HEK293T (cell line): ENCODE measurements at regions not wholly inside any gene's neighbourhood (a gene's known extent, or its start where the extent isn't known, plus 50 kb on each side); places are given as distances from the start of the nearest gene placed in this dataset.
"Not testable (repeated sequence)": the region's sequence is repeated elsewhere in the genome, so short reads cannot be mapped to it uniquely, and the experiment has no call there.

ENCODE experiments used
- CTCF ChIA-PET: fragments of 350-600 bp; formaldehyde crosslinking; extraction: SDS; loops from one replicate; lab custom pipeline; 2021; ENCODE audit warnings: antibody characterized with exemption, inconsistent platforms; lab: Yijun Ruan, JAX
- POLR2A ChIA-PET: fragments of 350-600 bp; formaldehyde crosslinking; extraction: SDS; loops from one replicate; lab custom pipeline; 2020; ENCODE audit warnings: antibody characterized with exemption, inconsistent platforms; lab: Yijun Ruan, JAX
- DNase-seq: peaks from one replicate; pipeline ENCODE4 v3.0.0; 2012; ENCODE audit warnings: mixed read lengths; ENCODE audit errors: extremely low spot score
- ARNT ChIP-seq: fragments of 450-650 bp; IDR thresholded peaks from 2 replicates; pipeline ENCODE4 v1.6.1; 2017; ENCODE audit warnings: mild to moderate bottlenecking
- BHLHE40 ChIP-seq: fragments of 450-650 bp; IDR thresholded peaks from 2 replicates; pipeline ENCODE4 v1.6.1; 2016; ENCODE audit warnings: mild to moderate bottlenecking, moderate library complexity, borderline replicate concordance
- CTBP1 ChIP-seq: fragments of 450-650 bp; IDR thresholded peaks from 2 replicates; pipeline ENCODE4 v1.6.1; 2016; ENCODE audit warnings: borderline replicate concordance
- ELF4 ChIP-seq: fragments of 450-650 bp; IDR thresholded peaks from 2 replicates; pipeline ENCODE4 v1.6.1; 2017; ENCODE audit warnings: antibody characterized with exemption
- FOXA1 ChIP-seq: fragments of 450-650 bp; IDR thresholded peaks from 2 replicates; pipeline ENCODE4 v1.6.1; 2016; ENCODE audit warnings: mild to moderate bottlenecking
- FOXK2 ChIP-seq: fragments of 450-650 bp; IDR thresholded peaks from 2 replicates; pipeline ENCODE4 v1.6.1; 2016; ENCODE audit warnings: mild to moderate bottlenecking
- FOXM1 ChIP-seq: fragments of 450-650 bp; IDR thresholded peaks from 2 replicates; pipeline ENCODE4 v1.6.1; 2017; ENCODE audit warnings: mild to moderate bottlenecking, borderline replicate concordance
- HDGF ChIP-seq: fragments of 450-650 bp; IDR thresholded peaks from 2 replicates; pipeline ENCODE4 v1.6.1; 2017; ENCODE audit warnings: antibody characterized with exemption, borderline replicate concordance
- L3MBTL2 ChIP-seq: fragments of 450-650 bp; conservative IDR thresholded peaks from 2 replicates; pipeline ENCODE4 v1.6.1; 2016; ENCODE audit warnings: mild to moderate bottlenecking
- LEF1 ChIP-seq: fragments of 450-650 bp; IDR thresholded peaks from 2 replicates; pipeline ENCODE4 v1.6.1; 2017; ENCODE audit warnings: mild to moderate bottlenecking, borderline replicate concordance
- NFRKB ChIP-seq: fragments of 450-650 bp; IDR thresholded peaks from 2 replicates; pipeline ENCODE4 v1.6.1; 2016; ENCODE audit warnings: mild to moderate bottlenecking, moderate library complexity
- PKNOX1 ChIP-seq: fragments of 450-650 bp; IDR thresholded peaks from 2 replicates; pipeline ENCODE4 v1.6.1; 2016
- SP1 ChIP-seq: fragments of 450-650 bp; IDR thresholded peaks from 2 replicates; pipeline ENCODE4 v1.6.1; 2017
- SUZ12 ChIP-seq: fragments of 450-650 bp; IDR thresholded peaks from 2 replicates; pipeline ENCODE4 v1.6.1; 2016; ENCODE audit warnings: mild to moderate bottlenecking
- TARDBP ChIP-seq: fragments of 450-650 bp; IDR thresholded peaks from 2 replicates; pipeline ENCODE4 v1.6.1; 2016
- ZNF384 ChIP-seq: fragments of 450-650 bp; IDR thresholded peaks from 2 replicates; pipeline ENCODE4 v1.6.1; 2016

- CTCF ChIA-PET, result no interaction called here
Observed at GRCh38 chr2:5616019-5616418, 76.2 kb upstream of the SOX11 start.

GRCh38 chr2:5617358-5617757 is 74.8 kb upstream of the SOX11 start:
- POLR2A ChIA-PET, result no interaction called here
- CTCF ChIA-PET, result no interaction called here
- TF ChIP-seq PKNOX1, result no peak
- TF ChIP-seq ZNF384, result no peak
- TF ChIP-seq CTBP1, result no peak
- no peak for TF ChIP-seq HDGF
- TF ChIP-seq NFRKB, result no peak
- no peak for DNase-seq

More at GRCh38 chr2:5616019-5616418, 76.2 kb upstream of the SOX11 start:
- POLR2A ChIA-PET, result no interaction called here
- TF ChIP-seq NFRKB, result no peak
- TF ChIP-seq SP1, result no peak
- TF ChIP-seq FOXM1, result no peak
- TF ChIP-seq SUZ12, result no peak
- no peak for TF ChIP-seq L3MBTL2
- TF ChIP-seq BHLHE40, result no peak
- no peak for TF ChIP-seq HDGF
- no peak for TF ChIP-seq LEF1
- no peak for TF ChIP-seq FOXK2
- no peak for TF ChIP-seq CTBP1
- no peak for TF ChIP-seq PKNOX1
- TF ChIP-seq TARDBP, result no peak
- no peak for TF ChIP-seq ZNF384
- TF ChIP-seq ELF4, result no peak
- no peak for TF ChIP-seq FOXA1
- DNase-seq, result no peak

GRCh38 chr2:5617796-5618195 is 74.4 kb upstream of the SOX11 start:
- CTCF ChIA-PET, result no interaction called here

GRCh38 chr2:5618271-5618670 is 73.9 kb upstream of the SOX11 start:
- DNase-seq, result no peak
- ChIA-PET POLR2A (no interaction called here), CTCF (no interaction called here)
- TF ChIP-seq SUZ12 (no peak), CTBP1 (no peak), TARDBP (no peak), SP1 (no peak), HDGF (no peak), BHLHE40 (no peak), ZNF384 (no peak), ELF4 (no peak), FOXA1 (no peak), PKNOX1 (no peak), FOXK2 (no peak), NFRKB (no peak), L3MBTL2 (no peak), LEF1 (no peak), FOXM1 (no peak)

More at GRCh38 chr2:5617796-5618195, 74.4 kb upstream of the SOX11 start:
- POLR2A ChIA-PET, result no interaction called here
- TF ChIP-seq HDGF (no peak), BHLHE40 (no peak), ARNT (no peak), PKNOX1 (no peak), ZNF384 (no peak), SUZ12 (no peak), ELF4 (no peak), FOXM1 (no peak), L3MBTL2 (no peak), FOXA1 (no peak)
- no peak for DNase-seq

GRCh38 chr2:5625556-5626065 is 66.6 kb upstream of the SOX11 start:
- POLR2A ChIA-PET, CTCF ChIA-PET: not testable (repeated sequence)

GRCh38 chr2:5628484-5628883 is 63.7 kb upstream of the SOX11 start:
- DNase-seq, CTCF ChIA-PET, POLR2A ChIA-PET: not testable (repeated sequence)

More at GRCh38 chr2:5625556-5626065, 66.6 kb upstream of the SOX11 start:
- not testable (repeated sequence) for DNase-seq

- POLR2A ChIA-PET, DNase-seq, CTCF ChIA-PET: not testable (repeated sequence)
Observed at GRCh38 chr2:5629510-5629909, 62.7 kb upstream of the SOX11 start.

GRCh38 chr2:5637051-5637450 is 55.1 kb upstream of the SOX11 start:
- DNase-seq, CTCF ChIA-PET, POLR2A ChIA-PET: not testable (repeated sequence)
